Adrenal gland (tissue), 5 donors: ENCODE measurements at regions not wholly inside any gene's neighbourhood (a gene's known extent, or its start where the extent isn't known, plus 50 kb on each side); places are given as distances from the start of the nearest gene placed in this dataset.

ENCODE experiments used
- CTCF ChIP-seq, 6 experiments: fragments of 450-650 bp in 4 of 6; fragments of 200-600 bp in 2 of 6; sonication (generic) in 1 of 6; IDR thresholded peaks; 1 replicate in 5 of 6; 2 replicates in 1 of 6; pipeline versions ENCODE4 v1.5.1 to v1.8.0; 2016 to 2021; ENCODE audit warnings: antibody characterized with exemption in 6 of 6, mild to moderate bottlenecking in 2 of 6, moderate library complexity in 1 of 6
- POLR2A ChIP-seq, 2 donors: fragments of 450-650 bp; IDR thresholded peaks; one replicate each; pipeline ENCODE4 v1.6.1; 2017; ENCODE audit warnings: antibody characterized with exemption in 2 of 2, mild to moderate bottlenecking in 2 of 2, moderate library complexity in 1 of 2
- donor health status: DM: no; HTN: no; CAD: no.

GRCh38 chr9:14960881-14961280, 50.7 kb upstream of the FREM1 start:
- TF ChIP-seq POLR2A (IDR thresholded peaks at IDR 0.05): no peak
- no peak for TF ChIP-seq CTCF (IDR thresholded peaks at IDR 0.05)
